ENCODE measurements at regions not wholly inside any gene's neighbourhood (a gene's known extent, or its start where the extent isn't known, plus 50 kb on each side); places are given as distances from the start of the nearest gene placed in this dataset.

GRCh38 chr6:14742171-14742570, 503.7 kb upstream of the JARID2 start:
- Histone ChIP-seq H3K4me3 (no peak overlapping the region), H3K27ac (ENCODE audit: control insufficient read depth, insufficient read depth) (no peak overlapping the region), H3K4me2 (ENCODE audit: control insufficient read depth, insufficient read depth) (no peak overlapping the region), H2AFZ (ENCODE audit: control insufficient read depth, low read depth, low read length) (no peak overlapping the region), H3K9ac (ENCODE audit: control insufficient read depth, insufficient read depth, low read length) (no peak overlapping the region), H3K79me2 (ENCODE audit: control insufficient read depth, insufficient read depth, low read length) (no peaks in the 10 kb centered on the region), H3K9me3 (replicated peaks; ENCODE audit: control insufficient read depth, insufficient read depth, low read length) (no peaks in the 10 kb centered on the region), H3K36me3 (ENCODE audit: control insufficient read depth in 2 of 2, insufficient read depth in 2 of 2, low read length in 1 of 2) (no peaks in the 10 kb centered on the region), H4K20me1 (ENCODE audit: control insufficient read depth, insufficient read depth) (no peaks in the 10 kb centered on the region), H3K4me1 (ENCODE audit: control insufficient read depth, insufficient read depth, low read length) (peaks cover 11% of the 10 kb centered on the region; the same call in 1 of the 2 replicates), H3K27me3 (replicated peaks in 1 of 2; ENCODE audit: control insufficient read depth in 2 of 2, insufficient read depth in 2 of 2, low read length in 1 of 2) (no peaks in the 10 kb centered on the region)
- no TSS peak for BruUV-seq (replicated peaks)
- FAIRE-seq (no peak), ATAC-seq (no peak), DNase-seq (ENCODE audit: low read depth, low spot score) (no peak)
- intact Hi-C loops (cut with micrococcal nuclease; ENCODE audit: unreplicated experiment): no loop called here
- ChIA-PET POLR2A (no interaction called here), SMC1A (ENCODE audit: uncharacterized antibody, unreplicated experiment) (interaction anchor here (0.8 kb wide), 1 partner anchor 18 kb away, joined by 3 read pairs; no protein-coding TSS in a partner anchor), CTCF (no interaction called here), RAD21 (ENCODE audit: unreplicated experiment) (no interaction called here)
- WGBS (ENCODE audit: insufficient coverage, insufficient replicate concordance, low lambda C conversion rate, missing lambda C conversion rate): 98% methylated on average over 2 of the region's 2 CpGs
- in situ Hi-C loops (cut with MboI): no loop called here
- TF ChIP-seq NBN (IDR thresholded peaks at IDR 0.05) (no peak), YY1 (IDR thresholded peaks at IDR 0.05; ENCODE audit: low read depth, low read length) (peak; percentile 63; the same call in 1 of the 2 replicates)

- Histone ChIP-seq H3K4me3 (no peak overlapping the region), H3K9ac (ENCODE audit: control insufficient read depth, insufficient read depth, low read length) (no peak overlapping the region), H3K27me3 (replicated peaks in 1 of 2; ENCODE audit: control insufficient read depth in 2 of 2, insufficient read depth in 2 of 2, low read length in 1 of 2) (no peaks in the 10 kb centered on the region), H3K27ac (ENCODE audit: control insufficient read depth, insufficient read depth) (no peak overlapping the region), H2AFZ (ENCODE audit: control insufficient read depth, low read depth, low read length) (no peak overlapping the region), H3K4me2 (ENCODE audit: control insufficient read depth, insufficient read depth) (no peak overlapping the region), H3K79me2 (ENCODE audit: control insufficient read depth, insufficient read depth, low read length) (no peaks in the 10 kb centered on the region), H3K36me3 (ENCODE audit: control insufficient read depth in 2 of 2, insufficient read depth in 2 of 2, low read length in 1 of 2) (no peaks in the 10 kb centered on the region), H3K4me1 (ENCODE audit: control insufficient read depth, insufficient read depth, low read length) (peaks cover 11% of the 10 kb centered on the region; the same call in 1 of the 2 replicates), H3K9me3 (replicated peaks; ENCODE audit: control insufficient read depth, insufficient read depth, low read length) (no peaks in the 10 kb centered on the region), H4K20me1 (ENCODE audit: control insufficient read depth, insufficient read depth) (no peaks in the 10 kb centered on the region)
- WGBS (ENCODE audit: insufficient coverage, insufficient replicate concordance, low lambda C conversion rate, missing lambda C conversion rate): 91% methylated on average over 5 of the region's 5 CpGs
- FAIRE-seq: no peak
- TF ChIP-seq ETV6 (conservative IDR thresholded peaks at IDR 0.05 in 1 of 2, IDR thresholded peaks at IDR 0.05 in 1 of 2; ENCODE audit: borderline replicate concordance in 1 of 2, low read depth in 1 of 2) (no peak), JUNB (IDR thresholded peaks at IDR 0.05) (no peak), YBX1 (IDR thresholded peaks at IDR 0.05) (no peak), CEBPB (IDR thresholded peaks at IDR 0.05; ENCODE audit: borderline replicate concordance in 1 of 2, low read depth in 2 of 2, low read length in 2 of 2) (no peak), EP300 (IDR thresholded peaks at IDR 0.05; ENCODE audit: borderline replicate concordance in 1 of 2, control insufficient read depth in 1 of 2, low read depth in 2 of 2, low read length in 2 of 2) (no peak), NR2C2 (IDR thresholded peaks at IDR 0.05; ENCODE audit: borderline replicate concordance, control insufficient read depth, insufficient read length, low read depth) (no peak), SMC3 (IDR thresholded peaks at IDR 0.05; ENCODE audit: borderline replicate concordance, low read length) (no peak), FOXM1 (IDR thresholded peaks at IDR 0.05; ENCODE audit: low read depth, low read length) (no peak), MXI1 (IDR thresholded peaks at IDR 0.05; ENCODE audit: low read depth, low read length) (no peak), CREB1 (IDR thresholded peaks at IDR 0.05; ENCODE audit: low read depth) (no peak)
- TF ChIP-seq, protein P1, sequence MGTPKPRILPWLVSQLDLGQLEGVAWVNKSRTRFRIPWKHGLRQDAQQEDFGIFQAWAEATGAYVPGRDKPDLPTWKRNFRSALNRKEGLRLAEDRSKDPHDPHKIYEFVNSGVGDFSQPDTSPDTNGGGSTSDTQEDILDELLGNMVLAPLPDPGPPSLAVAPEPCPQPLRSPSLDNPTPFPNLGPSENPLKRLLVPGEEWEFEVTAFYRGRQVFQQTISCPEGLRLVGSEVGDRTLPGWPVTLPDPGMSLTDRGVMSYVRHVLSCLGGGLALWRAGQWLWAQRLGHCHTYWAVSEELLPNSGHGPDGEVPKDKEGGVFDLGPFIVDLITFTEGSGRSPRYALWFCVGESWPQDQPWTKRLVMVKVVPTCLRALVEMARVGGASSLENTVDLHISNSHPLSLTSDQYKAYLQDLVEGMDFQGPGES (IDR thresholded peaks at IDR 0.05): no peak
- TF ChIP-seq, protein P2, sequence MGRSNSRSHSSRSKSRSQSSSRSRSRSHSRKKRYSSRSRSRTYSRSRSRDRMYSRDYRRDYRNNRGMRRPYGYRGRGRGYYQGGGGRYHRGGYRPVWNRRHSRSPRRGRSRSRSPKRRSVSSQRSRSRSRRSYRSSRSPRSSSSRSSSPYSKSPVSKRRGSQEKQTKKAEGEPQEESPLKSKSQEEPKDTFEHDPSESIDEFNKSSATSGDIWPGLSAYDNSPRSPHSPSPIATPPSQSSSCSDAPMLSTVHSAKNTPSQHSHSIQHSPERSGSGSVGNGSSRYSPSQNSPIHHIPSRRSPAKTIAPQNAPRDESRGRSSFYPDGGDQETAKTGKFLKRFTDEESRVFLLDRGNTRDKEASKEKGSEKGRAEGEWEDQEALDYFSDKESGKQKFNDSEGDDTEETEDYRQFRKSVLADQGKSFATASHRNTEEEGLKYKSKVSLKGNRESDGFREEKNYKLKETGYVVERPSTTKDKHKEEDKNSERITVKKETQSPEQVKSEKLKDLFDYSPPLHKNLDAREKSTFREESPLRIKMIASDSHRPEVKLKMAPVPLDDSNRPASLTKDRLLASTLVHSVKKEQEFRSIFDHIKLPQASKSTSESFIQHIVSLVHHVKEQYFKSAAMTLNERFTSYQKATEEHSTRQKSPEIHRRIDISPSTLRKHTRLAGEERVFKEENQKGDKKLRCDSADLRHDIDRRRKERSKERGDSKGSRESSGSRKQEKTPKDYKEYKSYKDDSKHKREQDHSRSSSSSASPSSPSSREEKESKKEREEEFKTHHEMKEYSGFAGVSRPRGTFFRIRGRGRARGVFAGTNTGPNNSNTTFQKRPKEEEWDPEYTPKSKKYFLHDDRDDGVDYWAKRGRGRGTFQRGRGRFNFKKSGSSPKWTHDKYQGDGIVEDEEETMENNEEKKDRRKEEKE (IDR thresholded peaks at IDR 0.05): no peak
- ATAC-seq: no peak
- in situ Hi-C loops (cut with MboI): no loop called here
- ChIA-PET CTCF (no interaction called here), SMC1A (ENCODE audit: uncharacterized antibody, unreplicated experiment) (interaction anchor here (0.8 kb wide), 1 partner anchor 19 kb away, joined by 3 read pairs; no protein-coding TSS in a partner anchor), POLR2A (no interaction called here), RAD21 (ENCODE audit: unreplicated experiment) (no interaction called here)
- intact Hi-C loops (cut with micrococcal nuclease; ENCODE audit: unreplicated experiment): no loop called here
- BruUV-seq (replicated peaks): no TSS peak
- no peak for DNase-seq (ENCODE audit: low read depth, low spot score)
These were observed 503.2 kb upstream of the JARID2 start for GRCh38 chr6:14742680-14743079.

Measured in GM12878 (cell line).